ENCODE measurements at regions not wholly inside any gene's neighbourhood (a gene's known extent, or its start where the extent isn't known, plus 50 kb on each side); places are given as distances from the start of the nearest gene placed in this dataset.

DNA sequence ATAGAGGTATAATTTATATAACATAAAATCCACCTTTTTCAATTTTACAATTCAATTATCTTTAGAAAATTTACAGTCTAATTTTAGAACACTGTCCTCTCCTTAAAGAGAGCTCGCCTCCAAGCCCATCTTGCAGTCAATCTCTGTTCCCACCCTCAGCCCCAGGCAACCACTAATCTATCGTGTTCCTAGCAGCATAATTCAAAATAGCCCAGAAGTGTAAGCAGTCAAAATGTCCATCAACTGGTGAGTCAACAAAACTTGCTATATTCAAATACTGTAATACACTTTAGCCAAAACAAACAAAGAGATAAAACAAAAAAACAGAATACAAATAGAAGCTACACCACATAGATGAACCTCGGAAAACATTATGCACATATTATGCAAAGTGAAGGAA, 1006.8 kb upstream of the EEF2KMT start:
- ATAC-seq (no peak), DNase-seq (ENCODE audit: low spot score) (no peak)
- H2AFZ ChIP-seq: no peak overlapping the region

More for the DNA sequence above, 1006.8 kb upstream of the EEF2KMT start:
- H3K27ac ChIP-seq (ENCODE audit: low read depth): no peak overlapping the region
- no peaks in the 10 kb centered on the region for H4K20me1 ChIP-seq (replicated peaks; ENCODE audit: insufficient read depth)
- 0 out of 2 replicates have a peak, but pooled peaks cover 3% of the 10 kb centered on the region for H3K36me3 ChIP-seq (ENCODE audit: insufficient read depth)
- Mint-ChIP-seq H3K27me3 (ENCODE audit: insufficient read depth, low read depth, poor library complexity) (no peaks in the 10 kb centered on the region), H3K9me3 (peaks cover 6% of the 10 kb centered on the region; the same call in 2 of the 3 replicates), H3K27ac (peak overlapping the region; percentile 8; the same call in 1 of the 2 replicates), H3K4me1 (peaks cover 9% of the 10 kb centered on the region), H3K4me3 (no peak overlapping the region), H3K36me3 (ENCODE audit: low read depth) (peaks cover 5% of the 10 kb centered on the region; the same call in 2 of the 3 replicates)
- no peaks in the 10 kb centered on the region for H3K79me2 ChIP-seq (replicated peaks; ENCODE audit: insufficient read depth)
- TF ChIP-seq JUNB (IDR thresholded peaks at IDR 0.05; ENCODE audit: unreplicated experiment): no peak
- TF ChIP-seq, protein P1, sequence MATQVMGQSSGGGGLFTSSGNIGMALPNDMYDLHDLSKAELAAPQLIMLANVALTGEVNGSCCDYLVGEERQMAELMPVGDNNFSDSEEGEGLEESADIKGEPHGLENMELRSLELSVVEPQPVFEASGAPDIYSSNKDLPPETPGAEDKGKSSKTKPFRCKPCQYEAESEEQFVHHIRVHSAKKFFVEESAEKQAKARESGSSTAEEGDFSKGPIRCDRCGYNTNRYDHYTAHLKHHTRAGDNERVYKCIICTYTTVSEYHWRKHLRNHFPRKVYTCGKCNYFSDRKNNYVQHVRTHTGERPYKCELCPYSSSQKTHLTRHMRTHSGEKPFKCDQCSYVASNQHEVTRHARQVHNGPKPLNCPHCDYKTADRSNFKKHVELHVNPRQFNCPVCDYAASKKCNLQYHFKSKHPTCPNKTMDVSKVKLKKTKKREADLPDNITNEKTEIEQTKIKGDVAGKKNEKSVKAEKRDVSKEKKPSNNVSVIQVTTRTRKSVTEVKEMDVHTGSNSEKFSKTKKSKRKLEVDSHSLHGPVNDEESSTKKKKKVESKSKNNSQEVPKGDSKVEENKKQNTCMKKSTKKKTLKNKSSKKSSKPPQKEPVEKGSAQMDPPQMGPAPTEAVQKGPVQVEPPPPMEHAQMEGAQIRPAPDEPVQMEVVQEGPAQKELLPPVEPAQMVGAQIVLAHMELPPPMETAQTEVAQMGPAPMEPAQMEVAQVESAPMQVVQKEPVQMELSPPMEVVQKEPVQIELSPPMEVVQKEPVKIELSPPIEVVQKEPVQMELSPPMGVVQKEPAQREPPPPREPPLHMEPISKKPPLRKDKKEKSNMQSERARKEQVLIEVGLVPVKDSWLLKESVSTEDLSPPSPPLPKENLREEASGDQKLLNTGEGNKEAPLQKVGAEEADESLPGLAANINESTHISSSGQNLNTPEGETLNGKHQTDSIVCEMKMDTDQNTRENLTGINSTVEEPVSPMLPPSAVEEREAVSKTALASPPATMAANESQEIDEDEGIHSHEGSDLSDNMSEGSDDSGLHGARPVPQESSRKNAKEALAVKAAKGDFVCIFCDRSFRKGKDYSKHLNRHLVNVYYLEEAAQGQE (IDR thresholded peaks at IDR 0.05; ENCODE audit: unreplicated experiment): no peak
- no peak for TF ChIP-seq CREB1 (CRISPR knock-in tag; IDR thresholded peaks at IDR 0.05; ENCODE audit: low read depth)
- TF ChIP-seq, protein P2, sequence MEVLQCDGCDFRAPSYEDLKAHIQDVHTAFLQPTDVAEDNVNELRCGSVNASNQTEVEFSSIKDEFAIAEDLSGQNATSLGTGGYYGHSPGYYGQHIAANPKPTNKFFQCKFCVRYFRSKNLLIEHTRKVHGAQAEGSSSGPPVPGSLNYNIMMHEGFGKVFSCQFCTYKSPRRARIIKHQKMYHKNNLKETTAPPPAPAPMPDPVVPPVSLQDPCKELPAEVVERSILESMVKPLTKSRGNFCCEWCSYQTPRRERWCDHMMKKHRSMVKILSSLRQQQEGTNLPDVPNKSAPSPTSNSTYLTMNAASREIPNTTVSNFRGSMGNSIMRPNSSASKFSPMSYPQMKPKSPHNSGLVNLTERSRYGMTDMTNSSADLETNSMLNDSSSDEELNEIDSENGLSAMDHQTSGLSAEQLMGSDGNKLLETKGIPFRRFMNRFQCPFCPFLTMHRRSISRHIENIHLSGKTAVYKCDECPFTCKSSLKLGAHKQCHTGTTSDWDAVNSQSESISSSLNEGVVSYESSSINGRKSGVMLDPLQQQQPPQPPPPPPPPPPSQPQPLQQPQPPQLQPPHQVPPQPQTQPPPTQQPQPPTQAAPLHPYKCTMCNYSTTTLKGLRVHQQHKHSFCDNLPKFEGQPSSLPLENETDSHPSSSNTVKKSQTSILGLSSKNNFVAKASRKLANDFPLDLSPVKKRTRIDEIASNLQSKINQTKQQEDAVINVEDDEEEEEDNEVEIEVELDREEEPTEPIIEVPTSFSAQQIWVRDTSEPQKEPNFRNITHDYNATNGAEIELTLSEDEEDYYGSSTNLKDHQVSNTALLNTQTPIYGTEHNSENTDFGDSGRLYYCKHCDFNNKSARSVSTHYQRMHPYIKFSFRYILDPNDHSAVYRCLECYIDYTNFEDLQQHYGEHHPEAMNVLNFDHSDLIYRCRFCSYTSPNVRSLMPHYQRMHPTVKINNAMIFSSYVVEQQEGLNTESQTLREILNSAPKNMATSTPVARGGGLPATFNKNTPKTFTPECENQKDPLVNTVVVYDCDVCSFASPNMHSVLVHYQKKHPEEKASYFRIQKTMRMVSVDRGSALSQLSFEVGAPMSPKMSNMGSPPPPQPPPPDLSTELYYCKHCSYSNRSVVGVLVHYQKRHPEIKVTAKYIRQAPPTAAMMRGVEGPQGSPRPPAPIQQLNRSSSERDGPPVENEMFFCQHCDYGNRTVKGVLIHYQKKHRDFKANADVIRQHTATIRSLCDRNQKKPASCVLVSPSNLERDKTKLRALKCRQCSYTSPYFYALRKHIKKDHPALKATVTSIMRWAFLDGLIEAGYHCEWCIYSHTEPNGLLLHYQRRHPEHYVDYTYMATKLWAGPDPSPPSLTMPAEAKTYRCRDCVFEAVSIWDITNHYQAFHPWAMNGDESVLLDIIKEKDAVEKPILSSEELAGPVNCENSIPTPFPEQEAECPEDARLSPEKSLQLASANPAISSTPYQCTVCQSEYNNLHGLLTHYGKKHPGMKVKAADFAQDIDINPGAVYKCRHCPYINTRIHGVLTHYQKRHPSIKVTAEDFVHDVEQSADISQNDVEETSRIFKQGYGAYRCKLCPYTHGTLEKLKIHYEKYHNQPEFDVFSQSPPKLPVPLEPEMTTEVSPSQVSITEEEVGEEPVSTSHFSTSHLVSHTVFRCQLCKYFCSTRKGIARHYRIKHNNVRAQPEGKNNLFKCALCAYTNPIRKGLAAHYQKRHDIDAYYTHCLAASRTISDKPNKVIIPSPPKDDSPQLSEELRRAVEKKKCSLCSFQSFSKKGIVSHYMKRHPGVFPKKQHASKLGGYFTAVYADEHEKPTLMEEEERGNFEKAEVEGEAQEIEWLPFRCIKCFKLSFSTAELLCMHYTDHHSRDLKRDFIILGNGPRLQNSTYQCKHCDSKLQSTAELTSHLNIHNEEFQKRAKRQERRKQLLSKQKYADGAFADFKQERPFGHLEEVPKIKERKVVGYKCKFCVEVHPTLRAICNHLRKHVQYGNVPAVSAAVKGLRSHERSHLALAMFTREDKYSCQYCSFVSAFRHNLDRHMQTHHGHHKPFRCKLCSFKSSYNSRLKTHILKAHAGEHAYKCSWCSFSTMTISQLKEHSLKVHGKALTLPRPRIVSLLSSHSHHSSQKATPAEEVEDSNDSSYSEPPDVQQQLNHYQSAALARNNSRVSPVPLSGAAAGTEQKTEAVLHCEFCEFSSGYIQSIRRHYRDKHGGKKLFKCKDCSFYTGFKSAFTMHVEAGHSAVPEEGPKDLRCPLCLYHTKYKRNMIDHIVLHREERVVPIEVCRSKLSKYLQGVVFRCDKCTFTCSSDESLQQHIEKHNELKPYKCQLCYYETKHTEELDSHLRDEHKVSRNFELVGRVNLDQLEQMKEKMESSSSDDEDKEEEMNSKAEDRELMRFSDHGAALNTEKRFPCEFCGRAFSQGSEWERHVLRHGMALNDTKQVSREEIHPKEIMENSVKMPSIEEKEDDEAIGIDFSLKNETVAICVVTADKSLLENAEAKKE (CRISPR knock-in tag; IDR thresholded peaks at IDR 0.05): no peak
- TF ChIP-seq, protein P3, sequence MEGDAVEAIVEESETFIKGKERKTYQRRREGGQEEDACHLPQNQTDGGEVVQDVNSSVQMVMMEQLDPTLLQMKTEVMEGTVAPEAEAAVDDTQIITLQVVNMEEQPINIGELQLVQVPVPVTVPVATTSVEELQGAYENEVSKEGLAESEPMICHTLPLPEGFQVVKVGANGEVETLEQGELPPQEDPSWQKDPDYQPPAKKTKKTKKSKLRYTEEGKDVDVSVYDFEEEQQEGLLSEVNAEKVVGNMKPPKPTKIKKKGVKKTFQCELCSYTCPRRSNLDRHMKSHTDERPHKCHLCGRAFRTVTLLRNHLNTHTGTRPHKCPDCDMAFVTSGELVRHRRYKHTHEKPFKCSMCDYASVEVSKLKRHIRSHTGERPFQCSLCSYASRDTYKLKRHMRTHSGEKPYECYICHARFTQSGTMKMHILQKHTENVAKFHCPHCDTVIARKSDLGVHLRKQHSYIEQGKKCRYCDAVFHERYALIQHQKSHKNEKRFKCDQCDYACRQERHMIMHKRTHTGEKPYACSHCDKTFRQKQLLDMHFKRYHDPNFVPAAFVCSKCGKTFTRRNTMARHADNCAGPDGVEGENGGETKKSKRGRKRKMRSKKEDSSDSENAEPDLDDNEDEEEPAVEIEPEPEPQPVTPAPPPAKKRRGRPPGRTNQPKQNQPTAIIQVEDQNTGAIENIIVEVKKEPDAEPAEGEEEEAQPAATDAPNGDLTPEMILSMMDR (conservative IDR thresholded peaks at IDR 0.05; ENCODE audit: low read depth in 2 of 2): no peak
- no peak for TF ChIP-seq POLR2AphosphoS5 (IDR thresholded peaks at IDR 0.05; ENCODE audit: low read depth)
- no peak for TF ChIP-seq EZH2 (IDR thresholded peaks at IDR 0.05; ENCODE audit: low read depth, unreplicated experiment)
- TF ChIP-seq, protein P4, sequence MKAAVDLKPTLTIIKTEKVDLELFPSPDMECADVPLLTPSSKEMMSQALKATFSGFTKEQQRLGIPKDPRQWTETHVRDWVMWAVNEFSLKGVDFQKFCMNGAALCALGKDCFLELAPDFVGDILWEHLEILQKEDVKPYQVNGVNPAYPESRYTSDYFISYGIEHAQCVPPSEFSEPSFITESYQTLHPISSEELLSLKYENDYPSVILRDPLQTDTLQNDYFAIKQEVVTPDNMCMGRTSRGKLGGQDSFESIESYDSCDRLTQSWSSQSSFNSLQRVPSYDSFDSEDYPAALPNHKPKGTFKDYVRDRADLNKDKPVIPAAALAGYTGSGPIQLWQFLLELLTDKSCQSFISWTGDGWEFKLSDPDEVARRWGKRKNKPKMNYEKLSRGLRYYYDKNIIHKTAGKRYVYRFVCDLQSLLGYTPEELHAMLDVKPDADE (IDR thresholded peaks at IDR 0.05): no peak
- H3K27me3 ChIP-seq (ENCODE audit: insufficient read depth): no peaks in the 10 kb centered on the region
- no peak overlapping the region for H3K4me2 ChIP-seq
- 0 out of 2 replicates have a peak, but pooled peaks cover 8% of the 10 kb centered on the region for H3K4me1 ChIP-seq (ENCODE audit: insufficient read depth)
- no peak overlapping the region for H3K4me3 ChIP-seq
- H3F3A ChIP-seq (replicated peaks; ENCODE audit: low read depth): no peaks in the 10 kb centered on the region
- no peaks in the 10 kb centered on the region for H3K9me2 ChIP-seq (ENCODE audit: insufficient read depth)
